HG03039 (cell line): ENCODE measurements at regions not wholly inside any gene's neighbourhood (a gene's known extent, or its start where the extent isn't known, plus 50 kb on each side); places are given as distances from the start of the nearest gene placed in this dataset.

Source experiments
- ATAC-seq: cut with Tn5 transposase; IDR thresholded peaks from one replicate; pipeline ENCODE4 v1.9.1; 2021; ENCODE audit warnings: mild to moderate bottlenecking, moderate library complexity; ENCODE audit not compliant: unreplicated experiment

DNA sequence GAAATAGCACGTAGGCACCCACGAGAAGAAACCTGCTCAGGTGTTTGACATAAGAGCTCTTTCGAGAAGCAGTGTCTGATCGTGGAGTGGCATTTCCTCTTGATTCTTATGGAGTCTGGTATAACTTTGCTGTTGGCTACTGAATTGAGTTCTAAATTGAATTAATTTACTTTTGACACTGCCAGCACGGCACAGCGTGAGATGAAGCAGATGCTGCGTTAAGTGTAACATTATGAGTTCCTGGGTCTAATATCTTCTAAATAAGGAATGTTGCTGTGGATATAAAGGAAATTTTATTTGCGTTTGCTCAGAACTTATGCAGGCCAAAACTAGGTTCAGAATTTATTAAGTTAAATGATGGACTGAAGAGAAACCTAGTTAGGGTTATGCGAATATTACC lies 919.9 kb downstream of the TUSC7 start:
- ATAC-seq = no peak

GRCh38 chr3:117630469-117630868 lies 920.9 kb downstream of the TUSC7 start:
- ATAC-seq = peak; percentile 56

DNA sequence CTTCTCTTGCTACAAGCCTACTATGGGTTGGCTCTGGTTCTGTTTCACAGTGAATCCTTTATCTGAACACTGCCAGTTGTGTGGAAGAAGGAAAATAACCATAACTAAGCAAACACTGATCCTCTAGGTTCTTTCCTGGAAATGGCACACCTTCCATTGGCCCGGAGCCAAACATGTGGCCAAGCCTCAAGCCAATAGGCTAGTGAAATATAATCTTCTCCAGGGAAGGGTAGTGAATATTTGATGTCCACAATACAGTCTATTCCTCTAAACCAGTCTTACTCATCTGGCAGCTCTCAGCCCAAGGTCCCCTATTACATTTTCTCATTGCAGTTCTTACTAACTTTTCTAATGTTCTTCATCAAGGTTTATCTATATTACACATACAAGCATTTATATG lies 921.3 kb downstream of the TUSC7 start:
- no peak for ATAC-seq

GRCh38 chr3:117631781-117632180 lies 922.2 kb downstream of the TUSC7 start:
- ATAC-seq = no peak

GRCh38 chr3:117632191-117632590 lies 922.6 kb downstream of the TUSC7 start:
- no peak for ATAC-seq

DNA sequence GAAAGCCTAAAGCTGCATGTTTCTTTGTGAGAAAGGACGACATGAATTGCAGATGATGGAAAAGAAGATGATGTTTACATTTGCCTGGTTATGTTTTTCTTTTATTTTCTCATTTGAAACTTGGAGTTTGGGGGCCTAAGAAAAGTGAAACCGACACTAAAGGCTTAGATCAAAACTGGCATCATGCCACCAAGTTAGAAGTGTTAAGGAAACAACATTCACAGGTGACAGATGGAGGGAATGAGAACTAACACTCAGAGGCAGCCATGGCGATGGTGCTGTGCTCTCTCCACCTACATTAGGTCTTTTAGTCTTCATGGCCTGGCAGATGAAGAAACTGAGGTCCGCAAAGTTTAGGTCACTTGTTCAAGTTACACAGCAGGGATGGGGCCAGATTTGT lies 923.6 kb downstream of the TUSC7 start:
- ATAC-seq = no peak

DNA sequence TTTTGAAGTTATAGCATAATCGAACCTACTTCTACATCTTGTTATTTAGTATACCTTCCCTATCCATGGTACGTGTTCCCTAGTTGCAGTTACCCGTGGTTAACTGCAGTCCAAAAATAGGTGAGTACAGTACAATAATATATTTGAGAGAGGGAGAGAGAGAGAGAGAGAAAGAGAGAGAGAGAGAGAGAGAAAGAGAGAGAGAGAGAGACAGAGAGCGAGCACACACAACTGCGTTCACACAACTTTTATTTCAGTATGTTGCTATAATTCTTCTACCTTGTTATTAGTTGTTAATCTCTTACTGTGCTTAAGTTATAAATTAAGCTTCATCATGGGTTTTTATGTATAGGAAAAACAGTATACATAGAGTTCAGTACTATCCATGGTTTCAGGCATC lies 928.1 kb downstream of the TUSC7 start:
- ATAC-seq = no peak

GRCh38 chr3:117644203-117644602 lies 934.6 kb downstream of the TUSC7 start:
- no peak for ATAC-seq

- ATAC-seq = no peak
Observed at GRCh38 chr3:117645561-117646242, 936.1 kb downstream of the TUSC7 start.

DNA sequence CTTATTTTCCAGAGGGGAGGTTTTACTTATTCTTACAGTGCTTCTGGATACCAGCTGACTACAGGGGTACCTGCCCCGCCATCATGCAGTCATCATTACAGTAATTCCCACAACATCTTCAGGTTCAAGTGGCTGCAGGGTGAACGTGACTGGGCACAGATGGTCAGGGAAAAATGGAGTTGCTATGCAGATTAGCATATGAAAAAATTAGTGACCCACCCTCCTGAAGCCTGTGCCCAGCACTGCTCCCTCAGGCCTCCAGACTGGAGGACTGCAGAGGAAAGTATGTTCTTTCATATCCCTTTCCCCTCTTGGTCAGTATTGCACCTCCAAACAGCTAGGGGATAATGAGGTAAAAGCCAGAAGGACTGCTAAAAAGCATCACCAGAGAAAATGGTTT lies 937.9 kb downstream of the TUSC7 start:
- no peak for ATAC-seq

GRCh38 chr3:117651246-117651645 lies 941.7 kb downstream of the TUSC7 start:
- ATAC-seq = no peak

- ATAC-seq = no peak
Observed at GRCh38 chr3:117656391-117656790, 946.8 kb downstream of the TUSC7 start.

- ATAC-seq = no peak
Observed at GRCh38 chr3:117657278-117657677, 947.7 kb downstream of the TUSC7 start.

DNA sequence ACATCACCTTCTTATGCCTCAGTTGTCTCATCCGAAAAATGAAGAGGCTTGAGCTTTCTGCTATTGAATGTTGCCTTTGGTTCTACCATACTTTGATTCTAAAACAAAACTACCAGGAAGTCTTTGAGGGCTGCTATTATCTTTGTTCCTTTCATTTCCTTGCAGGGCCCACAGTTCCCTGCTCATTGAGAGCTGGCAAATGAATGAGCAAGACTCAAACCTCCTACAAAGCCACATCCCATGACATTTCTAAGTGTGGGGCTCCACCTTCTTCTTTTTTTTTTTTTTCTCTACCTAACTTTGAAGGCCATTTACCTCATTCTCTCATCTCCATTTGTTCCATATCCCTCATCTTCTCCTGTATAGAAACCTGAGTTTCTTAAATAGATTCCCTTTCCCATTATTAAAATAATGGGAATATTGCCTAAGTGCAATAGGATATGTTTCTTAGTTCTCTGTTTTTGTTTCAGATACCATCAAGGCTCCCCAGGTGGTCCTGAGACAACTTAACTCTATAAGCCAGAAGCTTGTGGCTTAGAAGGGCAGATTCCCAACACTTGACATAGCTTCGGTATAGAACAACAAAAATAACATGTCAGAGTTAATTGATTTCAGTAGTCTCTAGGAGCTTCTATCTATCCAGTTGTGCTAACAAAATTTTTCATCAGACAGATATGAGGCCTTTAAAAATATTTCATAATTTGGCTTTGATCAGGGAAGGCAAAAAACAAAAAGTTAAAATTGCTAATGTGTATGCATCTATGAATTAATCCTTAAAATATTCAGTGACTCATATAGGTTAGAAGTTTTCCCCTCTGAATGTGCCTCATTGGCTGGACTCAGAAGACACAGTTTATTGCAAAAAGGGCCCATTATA lies 951.6 kb downstream of the TUSC7 start:
- no peak for ATAC-seq

GRCh38 chr3:117661818-117662095 lies 952.2 kb downstream of the TUSC7 start:
- no peak for ATAC-seq

GRCh38 chr3:117665296-117665695 lies 955.7 kb downstream of the TUSC7 start:
- no peak for ATAC-seq

GRCh38 chr3:117666325-117666724 lies 956.7 kb downstream of the TUSC7 start:
- no peak for ATAC-seq

GRCh38 chr3:117666812-117667211 lies 957.2 kb downstream of the TUSC7 start:
- ATAC-seq = no peak

DNA sequence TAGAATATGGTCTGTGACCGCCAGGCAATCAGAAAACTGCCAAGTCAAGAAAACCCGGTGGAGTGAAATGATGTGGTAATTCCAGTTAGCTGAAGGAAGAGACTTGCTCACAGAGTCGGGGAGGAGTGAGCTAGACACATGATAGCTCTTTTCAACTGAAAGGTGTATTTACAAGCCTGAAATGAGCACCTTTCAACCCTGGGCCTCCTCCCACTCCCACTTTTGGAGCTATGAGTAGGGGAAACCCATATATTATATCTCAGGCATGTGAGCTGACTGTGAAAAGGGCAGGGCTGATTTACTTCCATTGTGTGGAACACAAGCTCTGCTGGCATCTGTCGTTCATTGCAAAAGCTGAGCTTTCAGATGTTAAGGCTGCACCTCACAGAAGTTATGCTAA lies 960.2 kb downstream of the TUSC7 start:
- ATAC-seq = no peak

- ATAC-seq = no peak
Observed at GRCh38 chr3:117671722-117672318, 962.2 kb downstream of the TUSC7 start.

- no peak for ATAC-seq
Observed at GRCh38 chr3:117674321-117674720, 964.7 kb downstream of the TUSC7 start.

- ATAC-seq = no peak
Observed at GRCh38 chr3:117681619-117682018, 972.0 kb downstream of the TUSC7 start.
